ENCODE measurements at regions not wholly inside any gene's neighbourhood (a gene's known extent, or its start where the extent isn't known, plus 50 kb on each side); places are given as distances from the start of the nearest gene placed in this dataset.

DNA sequence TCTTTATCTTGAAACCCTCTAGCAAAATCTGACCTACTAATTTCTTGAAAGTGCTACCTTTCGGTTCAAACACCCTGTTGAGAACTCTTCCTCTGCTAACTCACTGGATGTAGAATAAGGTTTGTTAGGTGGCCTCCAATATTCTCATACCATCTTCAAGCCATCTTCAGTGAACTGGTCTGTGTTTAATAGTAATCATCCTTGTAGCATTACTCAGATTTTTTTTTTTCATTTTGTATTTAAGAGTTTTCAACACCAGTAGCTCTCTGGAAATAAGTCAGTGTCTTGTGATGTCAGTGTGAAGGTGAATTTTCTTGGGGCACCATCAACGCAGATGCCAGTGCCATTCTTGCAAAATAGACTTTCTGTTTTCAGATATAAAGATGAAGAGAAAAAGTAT lies 140.6 kb upstream of the AHI1 start:
- TF ChIP-seq, protein P1, sequence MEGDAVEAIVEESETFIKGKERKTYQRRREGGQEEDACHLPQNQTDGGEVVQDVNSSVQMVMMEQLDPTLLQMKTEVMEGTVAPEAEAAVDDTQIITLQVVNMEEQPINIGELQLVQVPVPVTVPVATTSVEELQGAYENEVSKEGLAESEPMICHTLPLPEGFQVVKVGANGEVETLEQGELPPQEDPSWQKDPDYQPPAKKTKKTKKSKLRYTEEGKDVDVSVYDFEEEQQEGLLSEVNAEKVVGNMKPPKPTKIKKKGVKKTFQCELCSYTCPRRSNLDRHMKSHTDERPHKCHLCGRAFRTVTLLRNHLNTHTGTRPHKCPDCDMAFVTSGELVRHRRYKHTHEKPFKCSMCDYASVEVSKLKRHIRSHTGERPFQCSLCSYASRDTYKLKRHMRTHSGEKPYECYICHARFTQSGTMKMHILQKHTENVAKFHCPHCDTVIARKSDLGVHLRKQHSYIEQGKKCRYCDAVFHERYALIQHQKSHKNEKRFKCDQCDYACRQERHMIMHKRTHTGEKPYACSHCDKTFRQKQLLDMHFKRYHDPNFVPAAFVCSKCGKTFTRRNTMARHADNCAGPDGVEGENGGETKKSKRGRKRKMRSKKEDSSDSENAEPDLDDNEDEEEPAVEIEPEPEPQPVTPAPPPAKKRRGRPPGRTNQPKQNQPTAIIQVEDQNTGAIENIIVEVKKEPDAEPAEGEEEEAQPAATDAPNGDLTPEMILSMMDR (IDR thresholded peaks at IDR 0.05), result no peak
- Mint-ChIP-seq H3K27me3 (ENCODE audit: unreplicated experiment) (peaks cover 29% of the 10 kb centered on the region), H3K4me1 (ENCODE audit: unreplicated experiment) (no peaks in the 10 kb centered on the region), H3K4me3 (ENCODE audit: unreplicated experiment) (no peak overlapping the region), H3K36me3 (ENCODE audit: unreplicated experiment) (no peaks in the 10 kb centered on the region), H3K9me3 (ENCODE audit: unreplicated experiment) (no peaks in the 10 kb centered on the region), H3K27ac (ENCODE audit: unreplicated experiment) (no peak overlapping the region)
- no peak for DNase-seq (ENCODE audit: extremely low spot score, unreplicated experiment)

DNA sequence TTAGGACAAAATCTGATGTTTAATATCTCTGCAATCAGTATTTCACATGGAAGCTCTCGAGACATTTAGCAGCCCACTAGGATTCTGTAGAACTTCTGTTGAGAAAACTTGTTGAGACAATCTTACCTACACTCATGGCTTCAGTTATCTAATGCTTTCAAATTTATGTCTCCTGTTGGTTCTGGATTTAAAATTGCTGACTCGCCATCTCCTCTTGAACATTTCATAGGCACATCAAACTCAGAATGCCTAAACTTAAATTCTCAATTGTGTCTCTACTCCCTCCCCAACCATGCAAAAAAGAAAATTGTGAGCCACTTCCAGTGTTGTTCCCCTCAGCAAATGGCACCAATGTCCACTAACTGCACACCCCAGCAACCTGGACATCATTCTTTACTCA lies 142.5 kb upstream of the AHI1 start:
- DNase-seq (ENCODE audit: extremely low spot score, unreplicated experiment), result no peak
- TF ChIP-seq, protein P1 (IDR thresholded peaks at IDR 0.05), result no peak
- Mint-ChIP-seq H3K4me1 (ENCODE audit: unreplicated experiment) (no peaks in the 10 kb centered on the region), H3K27me3 (ENCODE audit: unreplicated experiment) (peaks cover 17% of the 10 kb centered on the region), H3K27ac (ENCODE audit: unreplicated experiment) (no peak overlapping the region), H3K4me3 (ENCODE audit: unreplicated experiment) (no peak overlapping the region), H3K9me3 (ENCODE audit: unreplicated experiment) (no peaks in the 10 kb centered on the region), H3K36me3 (ENCODE audit: unreplicated experiment) (no peaks in the 10 kb centered on the region)

GRCh38 chr6:135640449-135641111 lies 143.0 kb upstream of the AHI1 start:
- no peaks in the 10 kb centered on the region for H3K36me3 Mint-ChIP-seq (ENCODE audit: unreplicated experiment)
- H3K27me3 Mint-ChIP-seq (ENCODE audit: unreplicated experiment), result peaks cover 17% of the 10 kb centered on the region
- no peaks in the 10 kb centered on the region for H3K9me3 Mint-ChIP-seq (ENCODE audit: unreplicated experiment)
- no peak overlapping the region for H3K4me3 Mint-ChIP-seq (ENCODE audit: unreplicated experiment)
- DNase-seq (ENCODE audit: extremely low spot score, unreplicated experiment), result no peak
- TF ChIP-seq, protein P1 (IDR thresholded peaks at IDR 0.05), result no peak
- no peak overlapping the region for H3K27ac Mint-ChIP-seq (ENCODE audit: unreplicated experiment)
- H3K4me1 Mint-ChIP-seq (ENCODE audit: unreplicated experiment), result no peaks in the 10 kb centered on the region

- no peak overlapping the region for H3K4me3 Mint-ChIP-seq (ENCODE audit: unreplicated experiment)
- TF ChIP-seq, protein P1 (IDR thresholded peaks at IDR 0.05), result no peak
- DNase-seq (ENCODE audit: extremely low spot score, unreplicated experiment), result no peak
- no peak overlapping the region for H3K27ac Mint-ChIP-seq (ENCODE audit: unreplicated experiment)
- peaks cover 5% of the 10 kb centered on the region for H3K9me3 Mint-ChIP-seq (ENCODE audit: unreplicated experiment)
- H3K27me3 Mint-ChIP-seq (ENCODE audit: unreplicated experiment), result peaks cover 11% of the 10 kb centered on the region
- H3K4me1 Mint-ChIP-seq (ENCODE audit: unreplicated experiment), result no peaks in the 10 kb centered on the region
- no peaks in the 10 kb centered on the region for H3K36me3 Mint-ChIP-seq (ENCODE audit: unreplicated experiment)
Observed at GRCh38 chr6:135642912-135643311, 145.4 kb upstream of the AHI1 start.

DNA sequence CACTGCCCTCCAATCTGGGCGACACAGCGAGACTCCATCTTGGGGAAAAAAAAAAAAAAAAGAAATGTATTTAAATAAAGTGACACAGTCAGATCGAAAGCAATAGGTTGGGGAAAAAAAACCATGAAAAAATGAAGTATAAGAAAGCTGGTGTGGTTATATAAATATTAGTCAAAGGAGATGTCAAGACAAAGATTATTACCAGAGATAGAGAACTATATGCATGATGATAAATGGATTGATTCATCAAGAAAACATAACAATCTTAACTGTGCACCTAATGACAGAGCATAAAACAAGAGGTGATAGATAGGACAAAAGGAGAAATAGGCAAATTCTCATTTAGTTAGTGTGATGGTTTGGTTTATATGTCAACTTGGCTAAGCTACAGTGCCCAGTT lies 146.9 kb upstream of the AHI1 start:
- H3K27ac Mint-ChIP-seq (ENCODE audit: unreplicated experiment), result no peak overlapping the region
- TF ChIP-seq, protein P1 (IDR thresholded peaks at IDR 0.05), result no peak
- H3K27me3 Mint-ChIP-seq (ENCODE audit: unreplicated experiment), result peaks cover 8% of the 10 kb centered on the region
- H3K9me3 Mint-ChIP-seq (ENCODE audit: unreplicated experiment), result peaks cover 5% of the 10 kb centered on the region
- DNase-seq (ENCODE audit: extremely low spot score, unreplicated experiment), result no peak
- no peaks in the 10 kb centered on the region for H3K4me1 Mint-ChIP-seq (ENCODE audit: unreplicated experiment)
- no peaks in the 10 kb centered on the region for H3K36me3 Mint-ChIP-seq (ENCODE audit: unreplicated experiment)
- no peak overlapping the region for H3K4me3 Mint-ChIP-seq (ENCODE audit: unreplicated experiment)
